Transverse colon (tissue), 4 donors: ENCODE measurements at regions not wholly inside any gene's neighbourhood (a gene's known extent, or its start where the extent isn't known, plus 50 kb on each side); places are given as distances from the start of the nearest gene placed in this dataset.
"Not testable (repeated sequence)": the region's sequence is repeated elsewhere in the genome, so short reads cannot be mapped to it uniquely, and the experiment has no call there.

Experiments used
- DNase-seq: peaks from one replicate; pipeline ENCODE4 v3.0.0-alpha.2; 2019
- H3K27ac ChIP-seq, 4 donors: fragments of 200-600 bp; sonication (generic); 2 replicates each; pipeline ENCODE4 v1.5.1; 2016 to 2018; ENCODE audit warnings: inconsistent platforms in 4 of 4
- H3K27me3 ChIP-seq: fragments of 200-600 bp; sonication (generic); 2 replicates; pipeline ENCODE4 v1.5.1; 2017; ENCODE audit warnings: inconsistent platforms
- H3K36me3 ChIP-seq, 4 donors: fragments of 200-600 bp; sonication (generic); 2 replicates each; pipeline ENCODE4 v1.5.1; 2017 to 2019; ENCODE audit warnings: inconsistent platforms in 4 of 4
- H3K4me1 ChIP-seq, 4 donors: fragments of 200-600 bp; sonication (generic); 2 replicates each; pipeline ENCODE4 v1.5.1; 2017 to 2020; ENCODE audit warnings: inconsistent platforms in 4 of 4
- H3K4me3 ChIP-seq, 4 donors: fragments of 200-600 bp; sonication (generic); 1 replicate in 1 of 4; 2 replicates in 3 of 4; pipeline versions ENCODE4 v1.5.1 to v1.6.1; 2017 to 2019; ENCODE audit warnings: inconsistent platforms in 4 of 4
- H3K9me3 ChIP-seq, 2 donors: fragments of 200-600 bp; sonication (generic); 2 replicates each; pipeline ENCODE4 v1.5.1; 2017 to 2019; ENCODE audit warnings: inconsistent platforms in 2 of 2
- EP300 ChIP-seq: sonication (generic); formaldehyde crosslinking; IDR thresholded peaks from one replicate; pipeline ENCODE4 v1.6.1; 2017; ENCODE audit warnings: antibody characterized with exemption, low read depth
- POLR2A ChIP-seq: fragments of 450-650 bp; IDR thresholded peaks from one replicate; pipeline ENCODE4 v1.6.1; 2016; ENCODE audit warnings: antibody characterized with exemption, mild to moderate bottlenecking, moderate library complexity
- POLR2AphosphoS5 ChIP-seq, 3 donors: sonication (generic); formaldehyde crosslinking; IDR thresholded peaks; one replicate each; pipeline ENCODE4 v1.6.1; 2016; ENCODE audit warnings: antibody characterized with exemption in 3 of 3
- WGBS, 2 donors: methylation state at CpG; one replicate each; pipeline ENCODE4 v1.1.5; 2018; ENCODE audit warnings: low coverage in 1 of 2; 5-methylcytosine and 5-hydroxymethylcytosine counted together
- in situ Hi-C, 4 donors: fragments of 200-750 bp; cut with MboI; loops; one replicate each; pipeline versions ENCODE4 v1.15.0 to v1.15.1; 2017; ENCODE audit warnings: low sequenced_read_pairs in 3 of 4, low pct_ligation_motif_present in 1 of 4, low pct_unique_long_range_greater_than_20kb in 1 of 4
- intact Hi-C: fragments of 100-400 bp; cut with DNase I; formaldehyde crosslinking; loops from one replicate; pipeline ENCODE4 v1.15.1; 2023; ENCODE audit warnings: low total_unique reads
- TF ChIP-seq, protein P1 (sequence below), 5 experiments: fragments of 200-600 bp in 3 of 5; fragments of 450-650 bp in 2 of 5; sonication (generic) in 3 of 5; IDR thresholded peaks; 1 replicate in 2 of 5; 2 replicates in 3 of 5; pipeline ENCODE4 v1.5.1; 2016 to 2017; ENCODE audit warnings: antibody characterized with exemption in 5 of 5, inconsistent platforms in 3 of 5, mild to moderate bottlenecking in 2 of 5, moderate library complexity in 1 of 5

DNA sequence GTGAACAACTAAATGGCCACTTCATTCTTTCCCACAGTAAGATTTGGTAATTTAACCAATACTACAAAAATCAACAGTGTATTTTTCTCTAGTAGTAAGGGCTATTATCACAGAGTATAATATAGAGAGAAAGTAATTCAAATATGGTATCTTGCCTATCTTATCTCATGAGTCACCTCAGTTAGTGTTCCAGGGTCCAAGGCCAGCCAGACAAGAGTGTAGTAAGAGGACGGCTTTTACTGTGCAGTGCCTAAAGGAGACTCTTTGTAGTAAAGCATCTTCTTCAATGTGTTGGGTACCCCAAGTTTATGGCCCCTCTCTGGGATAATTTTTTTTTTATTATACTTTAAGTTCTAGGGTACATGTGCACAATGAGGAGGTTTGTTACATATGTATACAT, 607.4 kb downstream of the PKHD1 start:
- intact Hi-C loops = no loop called here
- Histone ChIP-seq H3K27ac (no peak overlapping the region), H3K27me3 (no peaks in the 10 kb centered on the region), H3K36me3 (no peaks in the 10 kb centered on the region), H3K4me1 (no peaks in the 10 kb centered on the region), H3K9me3 (no peaks in the 10 kb centered on the region), H3K4me3 (no peak overlapping the region)
- WGBS, 2 donors = 50 to 71% methylated on average over 1 of the region's 1 CpG
- in situ Hi-C loops = no loop called here
- no peak for DNase-seq
- TF ChIP-seq EP300 (no peak), POLR2A (no peak), POLR2AphosphoS5 (IDR thresholded peaks at IDR 0.05) (no peak)
- TF ChIP-seq, protein P1, sequence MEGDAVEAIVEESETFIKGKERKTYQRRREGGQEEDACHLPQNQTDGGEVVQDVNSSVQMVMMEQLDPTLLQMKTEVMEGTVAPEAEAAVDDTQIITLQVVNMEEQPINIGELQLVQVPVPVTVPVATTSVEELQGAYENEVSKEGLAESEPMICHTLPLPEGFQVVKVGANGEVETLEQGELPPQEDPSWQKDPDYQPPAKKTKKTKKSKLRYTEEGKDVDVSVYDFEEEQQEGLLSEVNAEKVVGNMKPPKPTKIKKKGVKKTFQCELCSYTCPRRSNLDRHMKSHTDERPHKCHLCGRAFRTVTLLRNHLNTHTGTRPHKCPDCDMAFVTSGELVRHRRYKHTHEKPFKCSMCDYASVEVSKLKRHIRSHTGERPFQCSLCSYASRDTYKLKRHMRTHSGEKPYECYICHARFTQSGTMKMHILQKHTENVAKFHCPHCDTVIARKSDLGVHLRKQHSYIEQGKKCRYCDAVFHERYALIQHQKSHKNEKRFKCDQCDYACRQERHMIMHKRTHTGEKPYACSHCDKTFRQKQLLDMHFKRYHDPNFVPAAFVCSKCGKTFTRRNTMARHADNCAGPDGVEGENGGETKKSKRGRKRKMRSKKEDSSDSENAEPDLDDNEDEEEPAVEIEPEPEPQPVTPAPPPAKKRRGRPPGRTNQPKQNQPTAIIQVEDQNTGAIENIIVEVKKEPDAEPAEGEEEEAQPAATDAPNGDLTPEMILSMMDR (IDR thresholded peaks at IDR 0.05) = no peak

DNA sequence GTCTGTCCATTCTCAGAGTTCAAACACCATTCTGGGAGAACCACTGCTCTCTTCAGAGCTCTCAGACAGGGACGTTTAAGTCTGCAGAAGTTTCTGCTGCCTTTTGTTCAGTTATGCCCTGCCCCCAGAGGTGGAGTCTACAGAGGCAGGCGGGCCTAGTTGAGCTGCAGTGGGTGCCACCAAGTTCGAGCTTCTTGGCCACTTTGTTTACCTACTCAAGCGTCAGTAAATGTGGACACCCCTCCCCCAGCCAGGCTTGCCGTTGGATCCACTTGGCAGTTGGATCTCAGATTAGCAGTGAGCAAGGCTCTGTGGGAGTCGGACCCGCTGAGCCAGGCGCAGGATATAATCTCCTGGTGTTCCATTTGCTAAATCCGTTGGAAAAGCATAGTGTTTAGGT, 601.5 kb downstream of the PKHD1 start:
- H3K27ac ChIP-seq, H3K4me1 ChIP-seq, H3K27me3 ChIP-seq, H3K4me3 ChIP-seq, H3K9me3 ChIP-seq, H3K36me3 ChIP-seq, DNase-seq, intact Hi-C loops, in situ Hi-C loops: not testable (repeated sequence)
- WGBS, 2 donors = 87 to 88% methylated on average over 5 to 9 of the region's 9 CpGs

DNA sequence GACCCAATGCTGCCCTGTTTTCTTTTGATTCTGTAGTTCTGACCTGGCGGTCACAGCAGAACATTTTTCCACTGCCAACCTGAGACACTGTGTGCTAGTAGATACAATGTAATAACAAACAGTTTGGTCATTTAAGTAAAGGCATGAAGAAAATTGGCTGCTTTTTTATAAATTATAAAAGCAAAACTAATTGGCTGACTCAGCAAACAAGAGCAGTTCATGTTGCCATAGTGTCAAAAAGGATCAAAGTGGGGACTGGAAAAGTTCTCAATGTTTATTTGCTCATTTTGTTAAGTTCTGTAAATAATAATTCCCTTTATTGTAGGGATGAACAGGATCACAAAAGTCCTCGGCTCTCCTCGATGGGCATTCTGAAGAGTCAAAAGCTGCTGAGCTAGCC, 599.5 kb downstream of the PKHD1 start:
- in situ Hi-C loops = no loop called here
- H3K27me3 ChIP-seq = no peaks in the 10 kb centered on the region
- no peaks in the 10 kb centered on the region for H3K36me3 ChIP-seq
- no peak for DNase-seq
- no peak overlapping the region for H3K4me3 ChIP-seq
- no peak for TF ChIP-seq POLR2A
- no peak for TF ChIP-seq POLR2AphosphoS5 (IDR thresholded peaks at IDR 0.05)
- TF ChIP-seq EP300 = no peak
- TF ChIP-seq, protein P1 (IDR thresholded peaks at IDR 0.05) = no peak
- H3K9me3 ChIP-seq = no peaks in the 10 kb centered on the region
- H3K27ac ChIP-seq = no peak overlapping the region
- 88 to 94% methylated on average over 3 of the region's 3 CpGs for WGBS, 2 donors
- H3K4me1 ChIP-seq = no peaks in the 10 kb centered on the region
- intact Hi-C loops = no loop called here

DNA sequence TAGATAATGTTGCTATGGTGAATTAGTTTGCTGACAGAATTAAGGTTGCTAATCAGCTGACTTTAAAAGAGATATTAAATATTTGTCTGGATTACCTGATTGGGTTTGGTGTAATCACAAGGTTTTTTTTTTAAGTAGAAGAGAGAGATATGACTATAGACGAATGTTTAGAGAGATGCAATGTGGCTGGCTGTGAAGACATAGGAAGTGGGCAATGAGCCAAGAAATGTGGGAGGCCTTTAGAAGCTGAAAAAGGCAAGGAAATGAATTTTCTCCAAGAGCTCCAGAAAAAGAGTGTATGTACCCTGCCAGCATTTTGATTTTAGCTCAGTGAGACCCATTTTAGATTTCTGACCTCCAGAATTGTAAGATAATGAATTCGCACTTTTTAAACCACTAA, 598.3 kb downstream of the PKHD1 start:
- Histone ChIP-seq H3K36me3 (no peaks in the 10 kb centered on the region), H3K9me3 (no peaks in the 10 kb centered on the region), H3K27ac (no peak overlapping the region), H3K4me1 (no peaks in the 10 kb centered on the region), H3K27me3 (no peaks in the 10 kb centered on the region), H3K4me3 (no peak overlapping the region)
- in situ Hi-C loops = no loop called here
- WGBS, 2 donors = 58 to 73% methylated on average over 2 of the region's 2 CpGs
- intact Hi-C loops = no loop called here
- no peak for TF ChIP-seq POLR2AphosphoS5 (IDR thresholded peaks at IDR 0.05)
- TF ChIP-seq, protein P1 (IDR thresholded peaks at IDR 0.05) = no peak
- DNase-seq = no peak

DNA sequence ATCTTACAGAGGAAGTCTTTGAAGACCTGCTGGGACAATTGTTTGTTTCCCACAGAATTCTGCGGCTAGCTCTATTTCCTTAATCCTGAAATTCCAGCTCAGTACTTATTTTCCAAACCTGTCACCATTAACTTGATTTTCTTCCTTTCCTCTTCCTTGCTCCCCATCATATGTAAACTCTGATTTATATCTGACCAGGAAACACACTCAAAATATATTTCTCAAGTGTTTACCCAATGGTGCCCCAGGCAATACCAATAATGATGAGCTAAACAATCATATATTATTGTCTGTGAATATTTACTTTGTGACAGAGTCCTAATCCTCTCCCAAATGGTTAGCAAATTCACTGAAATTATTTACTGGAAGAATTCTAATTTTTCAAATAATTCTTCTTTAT, 597.3 kb downstream of the PKHD1 start:
- no peaks in the 10 kb centered on the region for H3K9me3 ChIP-seq
- TF ChIP-seq, protein P1 (IDR thresholded peaks at IDR 0.05) = no peak
- TF ChIP-seq POLR2A = no peak
- TF ChIP-seq EP300 = no peak
- no peak for TF ChIP-seq POLR2AphosphoS5 (IDR thresholded peaks at IDR 0.05)
- H3K27ac ChIP-seq = no peak overlapping the region
- no peak for DNase-seq
- WGBS, 2 donors = 29 to 83% methylated on average over 1 of the region's 1 CpG
- H3K36me3 ChIP-seq = no peaks in the 10 kb centered on the region
- no peaks in the 10 kb centered on the region for H3K27me3 ChIP-seq
- no peaks in the 10 kb centered on the region for H3K4me1 ChIP-seq
- in situ Hi-C loops (no loop called here), intact Hi-C loops (no loop called here)
- no peak overlapping the region for H3K4me3 ChIP-seq
